B cell (primary cell): ENCODE measurements at regions not wholly inside any gene's neighbourhood (a gene's known extent, or its start where the extent isn't known, plus 50 kb on each side); places are given as distances from the start of the nearest gene placed in this dataset.

Source experiments
- ATAC-seq: fragments of 200-7000 bp; cut with Tn5 transposase; one replicate; pipeline ENCODE4 v1.10.0; 2021; ENCODE audit warnings: low read depth, mild to moderate bottlenecking, moderate number of reproducible peaks, moderate library complexity
- CTCF ChIA-PET: fragments of 350-600 bp; sonication (Branson Sonifier 250); formaldehyde crosslinking; loops from one replicate; lab custom pipeline; 2021; ENCODE audit warnings: antibody characterized with exemption, inconsistent platforms; lab: Charles Lee
- POLR2A ChIA-PET: fragments of 350-600 bp; sonication (Branson Sonifier 250); formaldehyde crosslinking; loops from one replicate; lab custom pipeline; 2021; ENCODE audit warnings: antibody characterized with exemption; lab: Charles Lee
- DNase-seq: peaks from one replicate; pipeline ENCODE4 v3.0.0; 2013
- H2AFZ ChIP-seq: 2 replicates; pipeline ENCODE4 v1.6.1; 2012; ENCODE audit warnings: mild to moderate bottlenecking, low read depth, low read length; ENCODE audit not compliant: insufficient read depth, poor library complexity, severe bottlenecking
- H3K27ac ChIP-seq, 2 donors: 1 replicate in 1 of 2; 2 replicates in 1 of 2; pipeline ENCODE4 v1.5.1; 2012 to 2013; ENCODE audit warnings: low read length in 2 of 2, mild to moderate bottlenecking in 2 of 2, moderate library complexity in 1 of 2
- H3K27me3 ChIP-seq, 4 experiments: fragments of 200-600 bp in 1 of 4; sonication (generic) in 1 of 4; replicated peaks in 1 of 4; 1 replicate in 2 of 4; 2 replicates in 2 of 4; pipeline versions ENCODE4 v1.6.1 to v1.7.0; 2013 to 2016; ENCODE audit warnings: low read length in 3 of 4, mild to moderate bottlenecking in 2 of 4, mixed read lengths in 1 of 4, moderate library complexity in 1 of 4; ENCODE audit not compliant: insufficient read depth in 4 of 4, control insufficient read depth in 3 of 4; ENCODE audit errors: control extremely low read depth in 1 of 4
- H3K36me3 ChIP-seq, 2 experiments: replicated peaks in 1 of 2; 1 replicate in 1 of 2; 2 replicates in 1 of 2; pipeline versions ENCODE4 v1.6.1 to v1.7.1; 2013; ENCODE audit warnings: low read length in 1 of 2; ENCODE audit not compliant: insufficient read depth in 2 of 2, control insufficient read depth in 1 of 2; ENCODE audit errors: control extremely low read depth in 1 of 2, extremely low read depth in 1 of 2
- H3K4me1 ChIP-seq, 2 donors: fragments of 200-600 bp in 1 of 2; sonication (generic) in 1 of 2; 1 replicate in 1 of 2; 2 replicates in 1 of 2; pipeline versions ENCODE4 v1.5.1 to v1.6.1; 2013 to 2017; ENCODE audit warnings: low read length in 2 of 2; ENCODE audit not compliant: control insufficient read depth in 2 of 2, insufficient read depth in 2 of 2
- H3K4me2 ChIP-seq: replicated peaks from 2 replicates; pipeline ENCODE3; 2012; ENCODE audit warnings: mild to moderate bottlenecking, low read depth, low read length; ENCODE audit not compliant: poor library complexity, severe bottlenecking
- H3K4me3 ChIP-seq, 5 experiments: fragments of 200-600 bp in 1 of 5; sonication (generic) in 1 of 5; 1 replicate in 3 of 5; 2 replicates in 2 of 5; pipeline versions ENCODE4 v1.5.1 to v1.7.0; 2011 to 2016; ENCODE audit warnings: low read length in 4 of 5, mild to moderate bottlenecking in 4 of 5, low read depth in 2 of 5, control low read depth in 1 of 5, moderate library complexity in 1 of 5; ENCODE audit not compliant: insufficient read depth in 1 of 5; ENCODE audit errors: control extremely low read depth in 1 of 5, extremely low read depth in 1 of 5
- H3K79me2 ChIP-seq: fragments of 200-600 bp; sonication (generic); one replicate; pipeline ENCODE4 v1.6.0; 2016; ENCODE audit warnings: low read length; ENCODE audit not compliant: control insufficient read depth, insufficient read depth
- H3K9ac ChIP-seq: fragments of 200-600 bp; sonication (generic); 2 replicates; pipeline ENCODE4 v1.6.1; 2017; ENCODE audit warnings: mild to moderate bottlenecking, low read length, moderate library complexity
- H3K9me3 ChIP-seq, 3 donors: one replicate each; pipeline versions ENCODE4 v1.6.1 to v1.7.1; 2013; ENCODE audit warnings: low read length in 2 of 3; ENCODE audit not compliant: control insufficient read depth in 2 of 3, insufficient read depth in 1 of 3; ENCODE audit errors: control extremely low read depth in 1 of 3
- H4K20me1 ChIP-seq: 2 replicates; pipeline ENCODE4 v1.6.0; 2012; ENCODE audit warnings: mild to moderate bottlenecking, low read length; ENCODE audit not compliant: insufficient read depth, control insufficient read depth, poor library complexity, severe bottlenecking
- H3K27ac Mint-ChIP-seq: one replicate; pipeline ENCODE4 v1.8.0; 2021; ENCODE audit warnings: mixed read lengths
- H3K27me3 Mint-ChIP-seq: one replicate; pipeline ENCODE4 v1.8.0; 2021; ENCODE audit warnings: mixed read lengths
- H3K4me1 Mint-ChIP-seq: one replicate; pipeline ENCODE4 v1.8.0; 2021; ENCODE audit warnings: mixed read lengths
- H3K4me3 Mint-ChIP-seq: one replicate; pipeline ENCODE4 v1.8.0; 2021; ENCODE audit warnings: mixed read lengths
- H3K9me3 Mint-ChIP-seq: one replicate; pipeline ENCODE4 v1.8.0; 2022; ENCODE audit warnings: mixed read lengths; ENCODE audit not compliant: insufficient read depth
- EZH2 ChIP-seq: IDR thresholded peaks from 2 replicates; pipeline ENCODE4 v1.6.1; 2012; ENCODE audit warnings: borderline replicate concordance, low read depth, mild to moderate bottlenecking, moderate library complexity, low read length; ENCODE audit not compliant: insufficient read depth, poor library complexity, severe bottlenecking
- WGBS: methylation state at CpG from one replicate; pipeline ENCODE4 v1.1.5; 2013; ENCODE audit warnings: missing lambda C conversion rate; ENCODE audit not compliant: insufficient coverage; 5-methylcytosine and 5-hydroxymethylcytosine counted together
- intact Hi-C: fragments of 100-400 bp; cut with micrococcal nuclease; formaldehyde crosslinking; loops from one replicate; pipeline ENCODE4 v1.10.0; 2022
- TF ChIP-seq, protein P1 (sequence below): fragments of 200-600 bp; IDR thresholded peaks from one replicate; pipeline ENCODE4 v1.8.0; 2022; ENCODE audit warnings: antibody characterized with exemption, mild to moderate bottlenecking

DNA sequence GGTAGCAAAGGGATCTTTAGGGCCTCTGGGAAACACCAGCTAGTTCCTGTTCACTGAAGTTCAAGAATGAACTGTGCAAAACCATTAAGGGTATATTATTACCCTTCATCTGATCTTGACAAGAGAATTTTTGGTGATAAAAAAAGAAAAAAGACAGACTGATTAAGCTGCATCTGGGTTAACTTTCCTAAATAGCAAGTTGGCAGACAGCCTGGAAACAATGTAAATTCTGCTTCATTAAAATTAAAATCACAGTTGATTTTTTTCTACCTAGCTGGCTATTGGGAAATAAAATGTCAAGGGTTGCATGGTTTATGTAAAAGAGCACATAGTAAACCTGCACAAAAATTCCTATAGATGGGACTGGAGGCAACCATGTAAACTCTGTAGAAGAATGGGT is 126.6 kb upstream of the PRKD1 start:
- Mint-ChIP-seq H3K9me3 (no peaks in the 10 kb centered on the region), H3K27me3 (no peaks in the 10 kb centered on the region), H3K4me1 (no peaks in the 10 kb centered on the region), H3K4me3 (no peak overlapping the region), H3K27ac (no peak overlapping the region)
- no peaks in the 10 kb centered on the region for H3K27me3 ChIP-seq
- H2AFZ ChIP-seq = no peak overlapping the region
- H3K36me3 ChIP-seq = no peaks in the 10 kb centered on the region
- CTCF ChIA-PET = no interaction called here
- H3K27ac ChIP-seq = no peak overlapping the region
- no peak for ATAC-seq
- H3K4me3 ChIP-seq = no peak overlapping the region
- H4K20me1 ChIP-seq = no peaks in the 10 kb centered on the region
- H3K79me2 ChIP-seq = no peaks in the 10 kb centered on the region
- peaks cover 0 to 3% (median 0%) of the 10 kb centered on the region in 3 donors for H3K9me3 ChIP-seq
- H3K9ac ChIP-seq = no peak overlapping the region
- TF ChIP-seq, protein P1, sequence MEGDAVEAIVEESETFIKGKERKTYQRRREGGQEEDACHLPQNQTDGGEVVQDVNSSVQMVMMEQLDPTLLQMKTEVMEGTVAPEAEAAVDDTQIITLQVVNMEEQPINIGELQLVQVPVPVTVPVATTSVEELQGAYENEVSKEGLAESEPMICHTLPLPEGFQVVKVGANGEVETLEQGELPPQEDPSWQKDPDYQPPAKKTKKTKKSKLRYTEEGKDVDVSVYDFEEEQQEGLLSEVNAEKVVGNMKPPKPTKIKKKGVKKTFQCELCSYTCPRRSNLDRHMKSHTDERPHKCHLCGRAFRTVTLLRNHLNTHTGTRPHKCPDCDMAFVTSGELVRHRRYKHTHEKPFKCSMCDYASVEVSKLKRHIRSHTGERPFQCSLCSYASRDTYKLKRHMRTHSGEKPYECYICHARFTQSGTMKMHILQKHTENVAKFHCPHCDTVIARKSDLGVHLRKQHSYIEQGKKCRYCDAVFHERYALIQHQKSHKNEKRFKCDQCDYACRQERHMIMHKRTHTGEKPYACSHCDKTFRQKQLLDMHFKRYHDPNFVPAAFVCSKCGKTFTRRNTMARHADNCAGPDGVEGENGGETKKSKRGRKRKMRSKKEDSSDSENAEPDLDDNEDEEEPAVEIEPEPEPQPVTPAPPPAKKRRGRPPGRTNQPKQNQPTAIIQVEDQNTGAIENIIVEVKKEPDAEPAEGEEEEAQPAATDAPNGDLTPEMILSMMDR = no peak
- TF ChIP-seq EZH2 = no peak
- intact Hi-C loops = no loop called here
- POLR2A ChIA-PET = no interaction called here
- DNase-seq = no peak
- no peaks in the 10 kb centered on the region for H3K4me1 ChIP-seq
- H3K4me2 ChIP-seq = no peak overlapping the region

DNA sequence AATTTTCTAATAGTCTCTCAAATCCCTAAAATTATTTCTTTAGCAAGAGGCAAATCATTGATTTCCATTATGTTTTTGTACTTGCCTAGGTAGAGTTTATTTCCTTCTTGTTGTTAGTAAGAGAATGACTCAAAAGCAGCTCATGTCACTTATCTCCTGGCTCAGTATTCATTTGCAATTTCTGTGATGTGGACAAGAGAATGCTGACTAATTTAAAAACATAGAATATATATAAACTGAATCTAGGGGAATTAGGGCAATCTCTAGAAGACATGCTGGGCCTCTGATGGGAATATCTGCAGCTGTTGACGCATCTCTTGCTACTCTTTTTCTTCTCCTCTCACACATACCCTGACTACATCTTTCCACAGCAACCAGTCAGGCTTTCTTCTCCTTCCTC is 130.8 kb upstream of the PRKD1 start:
- Histone ChIP-seq H3K27me3 (no peaks in the 10 kb centered on the region), H3K4me2 (no peak overlapping the region), H2AFZ (no peak overlapping the region), H3K79me2 (no peaks in the 10 kb centered on the region), H3K27ac (no peak overlapping the region), H3K36me3 (no peaks in the 10 kb centered on the region), H3K9me3 (no peaks in the 10 kb centered on the region), H3K9ac (no peak overlapping the region), H3K4me3 (no peak overlapping the region), H3K4me1 (no peaks in the 10 kb centered on the region), H4K20me1 (no peaks in the 10 kb centered on the region)
- ATAC-seq (no peak), DNase-seq (no peak)
- no peaks in the 10 kb centered on the region for H3K9me3 Mint-ChIP-seq
- POLR2A ChIA-PET = no interaction called here
- no peaks in the 10 kb centered on the region for H3K27me3 Mint-ChIP-seq
- no peak overlapping the region for H3K27ac Mint-ChIP-seq
- H3K4me1 Mint-ChIP-seq = no peaks in the 10 kb centered on the region
- H3K4me3 Mint-ChIP-seq = no peak overlapping the region
- intact Hi-C loops = no loop called here
- TF ChIP-seq EZH2 = no peak
- TF ChIP-seq, protein P1 = no peak
- no CpG with 5 or more reads among the region's 1 CpG for WGBS
- CTCF ChIA-PET = no interaction called here
